HUES6 (cell line): ENCODE measurements at regions not wholly inside any gene's neighbourhood (a gene's known extent, or its start where the extent isn't known, plus 50 kb on each side); places are given as distances from the start of the nearest gene placed in this dataset.

Source experiments
- H3K27ac ChIP-seq: 2 replicates; pipeline ENCODE4 v1.7.0; 2013; ENCODE audit warnings: low read depth, mild to moderate bottlenecking, low read length, inconsistent platforms
- H3K27me3 ChIP-seq: 2 replicates; pipeline ENCODE4 v1.6.1; 2013; ENCODE audit warnings: low read length; ENCODE audit not compliant: control insufficient read depth, insufficient read depth
- H3K36me3 ChIP-seq: 2 replicates; pipeline ENCODE4 v1.6.1; 2013; ENCODE audit warnings: low read length; ENCODE audit not compliant: control insufficient read depth, insufficient read depth
- H3K4me1 ChIP-seq: 2 replicates; pipeline ENCODE4 v1.6.1; 2013; ENCODE audit warnings: low read length; ENCODE audit not compliant: control insufficient read depth, insufficient read depth
- H3K4me3 ChIP-seq: 2 replicates; pipeline ENCODE4 v1.5.1; 2013; ENCODE audit warnings: low read depth, low read length
- H3K9ac ChIP-seq: one replicate; pipeline ENCODE4 v1.6.1; 2013; ENCODE audit warnings: mild to moderate bottlenecking, low read length
- H3K9me3 ChIP-seq: 2 replicates; pipeline ENCODE4 v1.6.1; 2013; ENCODE audit warnings: low read depth, low read length; ENCODE audit not compliant: control insufficient read depth, insufficient read depth

- Histone ChIP-seq H3K4me3 (no peak overlapping the region), H3K9ac (no peak overlapping the region), H3K4me1 (peaks cover 14% of the 10 kb centered on the region), H3K36me3 (no peaks in the 10 kb centered on the region), H3K27me3 (no peaks in the 10 kb centered on the region), H3K9me3 (no peaks in the 10 kb centered on the region), H3K27ac (no peak overlapping the region)
Measured at GRCh38 chr6:8499540-8499939, 64.2 kb upstream of the SLC35B3 start.

- H3K9me3 ChIP-seq: no peaks in the 10 kb centered on the region
- H3K4me1 ChIP-seq: no peaks in the 10 kb centered on the region
- H3K27ac ChIP-seq: no peak overlapping the region
- H3K9ac ChIP-seq: no peak overlapping the region
- H3K36me3 ChIP-seq: no peaks in the 10 kb centered on the region
- H3K27me3 ChIP-seq: no peaks in the 10 kb centered on the region
- H3K4me3 ChIP-seq: no peak overlapping the region
Measured at GRCh38 chr6:8494730-8495129, 59.4 kb upstream of the SLC35B3 start.

- Histone ChIP-seq H3K4me3 (no peak overlapping the region), H3K27me3 (no peaks in the 10 kb centered on the region), H3K4me1 (no peaks in the 10 kb centered on the region), H3K9ac (no peak overlapping the region), H3K9me3 (no peaks in the 10 kb centered on the region), H3K27ac (no peak overlapping the region), H3K36me3 (no peaks in the 10 kb centered on the region)
Measured at GRCh38 chr6:8492536-8493133, 57.3 kb upstream of the SLC35B3 start.
